ENCODE measurements at regions not wholly inside any gene's neighbourhood (a gene's known extent, or its start where the extent isn't known, plus 50 kb on each side); places are given as distances from the start of the nearest gene placed in this dataset.
"Not testable (repeated sequence)": the region's sequence is repeated elsewhere in the genome, so short reads cannot be mapped to it uniquely, and the experiment has no call there.

GRCh38 chr11:104791896-104792295, 106.4 kb downstream of the CASP12 start:
- Mint-ChIP-seq H3K27me3 (no peaks in the 10 kb centered on the region), H3K36me3 (peaks cover under 1% of the 10 kb centered on the region), H3K27ac (no peak overlapping the region), H3K4me1 (no peaks in the 10 kb centered on the region), H3K4me3 (no peak overlapping the region), H3K9me3 (peaks cover 2% of the 10 kb centered on the region)
- no peak for ATAC-seq

GRCh38 chr11:104784684-104785460, 113.4 kb downstream of the CASP12 start:
- H3K4me3 Mint-ChIP-seq = no peak overlapping the region
- no peaks in the 10 kb centered on the region for H3K9me3 Mint-ChIP-seq
- H3K4me1 Mint-ChIP-seq = no peaks in the 10 kb centered on the region
- no peaks in the 10 kb centered on the region for H3K27me3 Mint-ChIP-seq
- H3K36me3 Mint-ChIP-seq = no peaks in the 10 kb centered on the region
- no peak for ATAC-seq
- H3K27ac Mint-ChIP-seq = no peak overlapping the region

- H3K4me3 Mint-ChIP-seq = no peak overlapping the region
- H3K27ac Mint-ChIP-seq = no peak overlapping the region
- H3K36me3 Mint-ChIP-seq = no peaks in the 10 kb centered on the region
- ATAC-seq = no peak
- no peaks in the 10 kb centered on the region for H3K9me3 Mint-ChIP-seq
- no peaks in the 10 kb centered on the region for H3K4me1 Mint-ChIP-seq
- no peaks in the 10 kb centered on the region for H3K27me3 Mint-ChIP-seq
Observed at GRCh38 chr11:104783241-104783640, 115.0 kb downstream of the CASP12 start.

DNA sequence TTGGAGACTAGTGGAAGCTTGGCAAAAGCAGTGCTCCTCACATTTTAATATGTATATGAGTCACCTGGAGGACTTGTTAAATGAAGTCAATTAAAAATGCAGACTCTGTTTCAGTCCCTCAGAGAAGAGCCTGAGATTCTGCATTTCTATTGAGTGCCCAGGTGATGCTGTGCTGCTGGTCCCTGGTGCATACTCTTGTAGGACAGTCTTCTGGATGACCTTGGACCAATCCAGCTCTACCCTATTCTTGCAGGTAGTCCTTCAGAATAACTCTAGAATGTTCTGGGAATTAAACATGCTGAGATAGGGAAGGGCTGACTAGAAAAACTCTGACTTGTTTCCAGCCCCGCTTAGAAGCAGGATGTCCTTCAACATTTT, 115.9 kb downstream of the CASP12 start:
- H3K27ac Mint-ChIP-seq = no peak overlapping the region
- no peak overlapping the region for H3K4me3 Mint-ChIP-seq
- H3K4me1 Mint-ChIP-seq = no peaks in the 10 kb centered on the region
- no peaks in the 10 kb centered on the region for H3K27me3 Mint-ChIP-seq
- no peak for ATAC-seq
- H3K9me3 Mint-ChIP-seq = no peaks in the 10 kb centered on the region
- H3K36me3 Mint-ChIP-seq = no peaks in the 10 kb centered on the region

GRCh38 chr11:104781719-104782376, 116.4 kb downstream of the CASP12 start:
- Mint-ChIP-seq H3K36me3 (no peaks in the 10 kb centered on the region), H3K4me1 (no peaks in the 10 kb centered on the region), H3K9me3 (no peaks in the 10 kb centered on the region), H3K4me3 (no peak overlapping the region), H3K27me3 (no peaks in the 10 kb centered on the region), H3K27ac (no peak overlapping the region)
- no peak for ATAC-seq

DNA sequence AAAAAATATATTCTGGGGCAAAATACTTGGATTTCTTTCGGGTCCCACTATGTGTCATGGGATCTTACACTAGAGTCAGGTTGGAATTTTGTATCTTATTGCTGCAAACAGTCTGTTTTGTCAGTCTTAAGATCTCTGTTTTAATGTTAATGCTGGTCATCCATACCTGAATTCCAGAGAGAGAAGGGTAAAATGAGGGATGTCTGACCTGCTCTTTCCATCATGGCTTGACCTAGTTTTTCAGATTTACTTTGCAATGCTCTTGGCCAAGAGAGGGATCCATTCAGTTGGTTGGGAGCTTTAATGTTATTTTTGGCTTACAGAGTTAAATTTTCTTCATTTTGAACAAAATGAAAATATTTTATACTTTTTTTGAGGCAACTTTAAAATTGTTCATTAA, 117.2 kb downstream of the CASP12 start:
- no peaks in the 10 kb centered on the region for H3K36me3 Mint-ChIP-seq
- no peaks in the 10 kb centered on the region for H3K27me3 Mint-ChIP-seq
- no peak overlapping the region for H3K27ac Mint-ChIP-seq
- no peaks in the 10 kb centered on the region for H3K4me1 Mint-ChIP-seq
- H3K9me3 Mint-ChIP-seq = no peaks in the 10 kb centered on the region
- ATAC-seq = no peak
- H3K4me3 Mint-ChIP-seq = no peak overlapping the region

- H3K4me3 Mint-ChIP-seq = no peak overlapping the region
- peaks cover 3% of the 10 kb centered on the region for H3K9me3 Mint-ChIP-seq
- H3K4me1 Mint-ChIP-seq = no peaks in the 10 kb centered on the region
- H3K36me3 Mint-ChIP-seq = peaks cover 6% of the 10 kb centered on the region
- no peaks in the 10 kb centered on the region for H3K27me3 Mint-ChIP-seq
- H3K27ac Mint-ChIP-seq = no peak overlapping the region
- ATAC-seq = no peak
Observed at GRCh38 chr11:104776501-104777170, 121.6 kb downstream of the CASP12 start.

DNA sequence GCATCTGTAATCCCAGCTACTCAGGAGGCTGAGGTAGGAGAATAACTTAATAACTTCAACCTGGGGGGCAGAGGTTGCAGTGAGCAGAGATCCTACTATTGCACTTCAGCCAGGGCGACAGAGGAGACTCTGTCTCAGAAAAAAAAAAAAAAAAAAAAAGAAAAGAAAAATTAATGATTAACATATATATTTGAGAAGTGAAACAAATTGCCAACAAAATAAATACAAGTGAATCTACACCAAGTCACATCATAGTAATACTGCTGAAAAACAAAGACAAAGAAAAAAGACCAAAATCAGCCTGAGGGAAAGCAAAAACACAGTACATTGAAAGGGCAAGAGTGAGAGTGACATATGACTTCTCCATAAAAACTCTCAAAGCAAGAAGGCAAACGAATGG, 123.7 kb downstream of the CASP12 start:
- Mint-ChIP-seq H3K27me3 (no peaks in the 10 kb centered on the region), H3K4me3 (no peak overlapping the region), H3K36me3 (peaks cover 6% of the 10 kb centered on the region), H3K4me1 (no peaks in the 10 kb centered on the region), H3K9me3 (peaks cover 3% of the 10 kb centered on the region), H3K27ac (no peak overlapping the region)
- no peak for ATAC-seq

- ATAC-seq = no peak
- H3K27me3 Mint-ChIP-seq = no peaks in the 10 kb centered on the region
- H3K36me3 Mint-ChIP-seq = peaks cover 6% of the 10 kb centered on the region
- no peaks in the 10 kb centered on the region for H3K4me1 Mint-ChIP-seq
- no peak overlapping the region for H3K4me3 Mint-ChIP-seq
- peaks cover 6% of the 10 kb centered on the region for H3K9me3 Mint-ChIP-seq
- no peak overlapping the region for H3K27ac Mint-ChIP-seq
Observed at GRCh38 chr11:104772806-104773241, 125.4 kb downstream of the CASP12 start.

GRCh38 chr11:104771763-104772162, 126.5 kb downstream of the CASP12 start:
- Mint-ChIP-seq H3K9me3 (peaks cover 6% of the 10 kb centered on the region), H3K4me3 (no peak overlapping the region), H3K27me3 (no peaks in the 10 kb centered on the region), H3K4me1 (no peaks in the 10 kb centered on the region), H3K36me3 (peaks cover 6% of the 10 kb centered on the region), H3K27ac (no peak overlapping the region)
- no peak for ATAC-seq

GRCh38 chr11:104771046-104771445, 127.2 kb downstream of the CASP12 start:
- H3K9me3 Mint-ChIP-seq, H3K4me1 Mint-ChIP-seq, H3K4me3 Mint-ChIP-seq, H3K36me3 Mint-ChIP-seq, ATAC-seq, H3K27me3 Mint-ChIP-seq, H3K27ac Mint-ChIP-seq: not testable (repeated sequence)

- H3K9me3 Mint-ChIP-seq = peaks cover 6% of the 10 kb centered on the region
- peaks cover 6% of the 10 kb centered on the region for H3K36me3 Mint-ChIP-seq
- H3K4me3 Mint-ChIP-seq = no peak overlapping the region
- peaks cover 14% of the 10 kb centered on the region for H3K4me1 Mint-ChIP-seq
- ATAC-seq = no peak
- no peak overlapping the region for H3K27ac Mint-ChIP-seq
- H3K27me3 Mint-ChIP-seq = no peaks in the 10 kb centered on the region
Observed at GRCh38 chr11:104765401-104766095, 132.7 kb downstream of the CASP12 start.

- peaks cover 13% of the 10 kb centered on the region for H3K36me3 Mint-ChIP-seq
- H3K27me3 Mint-ChIP-seq = no peaks in the 10 kb centered on the region
- peaks cover 14% of the 10 kb centered on the region for H3K4me1 Mint-ChIP-seq
- H3K27ac Mint-ChIP-seq = no peak overlapping the region
- peaks cover 13% of the 10 kb centered on the region for H3K9me3 Mint-ChIP-seq
- no peak overlapping the region for H3K4me3 Mint-ChIP-seq
- ATAC-seq = no peak
Observed at GRCh38 chr11:104764710-104765045, 133.6 kb downstream of the CASP12 start.

DNA sequence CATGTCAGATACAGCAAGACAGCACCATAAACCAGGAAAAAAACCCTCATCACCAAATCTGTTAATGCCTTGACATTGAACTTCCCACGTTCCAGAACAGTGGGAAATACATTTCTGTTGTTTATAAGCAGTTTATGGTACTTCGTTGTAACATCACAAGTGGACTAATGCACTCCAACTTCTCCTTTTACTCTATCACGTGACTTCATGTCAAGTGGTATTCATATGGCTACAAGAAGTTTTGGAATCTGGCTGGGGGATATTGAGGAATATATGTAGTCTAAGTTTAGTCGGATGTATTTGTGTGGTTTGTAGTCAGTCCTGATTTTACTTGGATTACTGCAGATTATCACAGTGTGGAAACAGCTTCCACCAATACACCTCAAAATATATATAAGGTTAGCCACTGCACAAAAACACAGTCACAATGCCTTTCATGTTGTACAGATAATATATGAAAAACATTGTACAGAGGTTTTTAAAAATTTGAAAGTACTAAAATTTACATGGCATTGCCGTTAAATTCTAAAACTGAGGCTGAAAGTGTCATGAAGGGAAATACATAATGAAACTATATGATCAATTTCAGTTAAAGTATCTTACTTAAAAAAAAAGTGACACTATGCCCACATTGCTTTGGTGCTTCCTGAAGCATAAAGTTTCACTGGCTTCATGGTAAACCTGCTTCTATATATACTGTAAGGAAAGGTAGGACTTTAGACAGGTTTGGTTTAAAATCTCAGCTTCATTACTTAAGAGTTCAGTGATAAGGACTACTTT, 134.1 kb downstream of the CASP12 start:
- ATAC-seq = no peak
- H3K27ac Mint-ChIP-seq = no peak overlapping the region
- H3K36me3 Mint-ChIP-seq = peaks cover 17% of the 10 kb centered on the region
- H3K27me3 Mint-ChIP-seq = no peaks in the 10 kb centered on the region
- H3K9me3 Mint-ChIP-seq = peaks cover 16% of the 10 kb centered on the region
- H3K4me3 Mint-ChIP-seq = no peak overlapping the region
- H3K4me1 Mint-ChIP-seq = peaks cover 14% of the 10 kb centered on the region

DNA sequence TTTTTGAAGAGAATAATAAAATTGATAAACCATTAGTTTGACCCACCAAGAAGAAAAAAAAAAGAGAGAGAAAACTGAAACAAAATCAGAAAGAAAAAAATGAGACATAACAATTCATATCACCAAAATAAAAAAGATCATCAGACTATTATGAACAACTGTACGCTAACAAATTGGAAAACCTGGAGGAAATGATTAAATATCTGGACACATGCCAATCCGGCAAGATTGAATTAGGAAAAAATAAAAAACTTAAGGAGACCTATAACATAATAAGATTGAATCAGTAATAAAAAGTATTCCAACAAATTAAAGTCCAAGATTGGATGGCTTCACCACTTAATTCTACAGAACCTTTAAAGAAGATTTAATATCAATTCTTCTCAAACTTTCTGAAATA, 136.7 kb downstream of the CASP12 start:
- H3K36me3 Mint-ChIP-seq = peaks cover 19% of the 10 kb centered on the region
- ATAC-seq = no peak
- H3K27me3 Mint-ChIP-seq = no peaks in the 10 kb centered on the region
- H3K9me3 Mint-ChIP-seq = peaks cover 17% of the 10 kb centered on the region
- H3K4me1 Mint-ChIP-seq = peaks cover 14% of the 10 kb centered on the region
- H3K4me3 Mint-ChIP-seq = no peak overlapping the region
- H3K27ac Mint-ChIP-seq = no peak overlapping the region

All from stimulated activated memory B cell treated with anti-CD40 and anti-IgM and Interleukin-4, amounts not matched to agents 10 μg/mL and 1 μg/mL and 100 μg/mL, for 72 hours (primary cell).